HEK293T (cell line): ENCODE measurements at regions not wholly inside any gene's neighbourhood (a gene's known extent, or its start where the extent isn't known, plus 50 kb on each side); places are given as distances from the start of the nearest gene placed in this dataset.

Source experiments
- BHLHE40 ChIP-seq: fragments of 450-650 bp; IDR thresholded peaks from 2 replicates; pipeline ENCODE4 v1.6.1; 2016; ENCODE audit warnings: mild to moderate bottlenecking, moderate library complexity, borderline replicate concordance
- FOXA1 ChIP-seq: fragments of 450-650 bp; IDR thresholded peaks from 2 replicates; pipeline ENCODE4 v1.6.1; 2016; ENCODE audit warnings: mild to moderate bottlenecking
- LEF1 ChIP-seq: fragments of 450-650 bp; IDR thresholded peaks from 2 replicates; pipeline ENCODE4 v1.6.1; 2017; ENCODE audit warnings: mild to moderate bottlenecking, borderline replicate concordance
- SP1 ChIP-seq: fragments of 450-650 bp; IDR thresholded peaks from 2 replicates; pipeline ENCODE4 v1.6.1; 2017

DNA sequence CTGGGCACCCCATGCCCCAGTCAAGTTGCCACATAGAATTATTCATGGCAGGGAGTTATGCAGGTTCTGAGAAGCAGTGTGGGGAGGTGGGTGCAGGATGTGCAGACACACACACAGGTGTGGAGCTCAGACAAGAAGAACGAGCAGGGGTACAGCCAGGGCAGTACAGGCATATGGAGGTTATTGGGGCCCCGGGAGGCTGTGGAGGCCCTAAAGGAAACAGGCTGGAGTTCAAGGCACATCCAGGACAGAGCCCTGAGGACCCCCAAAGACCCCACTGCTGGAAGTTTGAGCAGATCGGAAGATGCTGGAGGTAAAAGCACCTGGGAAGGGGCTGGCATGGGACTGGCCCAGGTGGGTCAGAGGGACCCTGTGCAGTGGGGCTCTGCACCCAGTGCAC is 171.3 kb downstream of the PSMG1 start:
- TF ChIP-seq LEF1 (no peak), BHLHE40 (no peak), FOXA1 (no peak), SP1 (no peak)
